A673 (cell line): ENCODE measurements at regions not wholly inside any gene's neighbourhood (a gene's known extent, or its start where the extent isn't known, plus 50 kb on each side); places are given as distances from the start of the nearest gene placed in this dataset.

ENCODE experiments used
- EZH2 ChIP-seq: fragments of 200-600 bp; sonication (generic); IDR thresholded peaks from 2 replicates; pipeline ENCODE4 v1.6.1; 2017; ENCODE audit warnings: borderline replicate concordance, low read depth, mild to moderate bottlenecking, mixed read lengths, antibody characterized with exemption, low read length; ENCODE audit not compliant: poor library complexity, severe bottlenecking
- TF ChIP-seq, protein P1 (sequence below): fragments of 300-800, 200-600 bp; sonication (generic); conservative IDR thresholded peaks from 2 replicates; pipeline ENCODE4 v1.5.1; 2017; ENCODE audit warnings: low read depth, mild to moderate bottlenecking, antibody characterized with exemption, low read length, moderate library complexity, mixed read lengths

DNA sequence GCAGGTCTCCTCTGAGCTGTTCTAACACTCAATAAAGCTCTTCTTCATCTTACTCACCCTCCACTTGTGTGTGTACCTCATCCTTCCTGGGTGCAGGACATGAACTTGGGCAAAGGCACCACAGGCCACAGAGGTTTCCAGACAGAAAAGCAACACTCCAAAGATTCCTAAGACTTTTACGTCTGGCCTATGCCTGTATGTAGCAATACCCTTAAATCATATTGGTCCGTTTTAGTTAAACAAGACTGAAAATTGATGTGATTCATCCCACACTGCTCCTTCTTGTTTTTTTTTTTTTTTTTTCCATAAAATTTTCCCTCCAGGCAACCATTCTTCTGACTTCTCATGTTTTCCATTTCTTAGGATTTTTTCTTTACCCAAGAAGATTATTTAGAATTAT, 404.3 kb downstream of the PID1 start:
- TF ChIP-seq, protein P1, sequence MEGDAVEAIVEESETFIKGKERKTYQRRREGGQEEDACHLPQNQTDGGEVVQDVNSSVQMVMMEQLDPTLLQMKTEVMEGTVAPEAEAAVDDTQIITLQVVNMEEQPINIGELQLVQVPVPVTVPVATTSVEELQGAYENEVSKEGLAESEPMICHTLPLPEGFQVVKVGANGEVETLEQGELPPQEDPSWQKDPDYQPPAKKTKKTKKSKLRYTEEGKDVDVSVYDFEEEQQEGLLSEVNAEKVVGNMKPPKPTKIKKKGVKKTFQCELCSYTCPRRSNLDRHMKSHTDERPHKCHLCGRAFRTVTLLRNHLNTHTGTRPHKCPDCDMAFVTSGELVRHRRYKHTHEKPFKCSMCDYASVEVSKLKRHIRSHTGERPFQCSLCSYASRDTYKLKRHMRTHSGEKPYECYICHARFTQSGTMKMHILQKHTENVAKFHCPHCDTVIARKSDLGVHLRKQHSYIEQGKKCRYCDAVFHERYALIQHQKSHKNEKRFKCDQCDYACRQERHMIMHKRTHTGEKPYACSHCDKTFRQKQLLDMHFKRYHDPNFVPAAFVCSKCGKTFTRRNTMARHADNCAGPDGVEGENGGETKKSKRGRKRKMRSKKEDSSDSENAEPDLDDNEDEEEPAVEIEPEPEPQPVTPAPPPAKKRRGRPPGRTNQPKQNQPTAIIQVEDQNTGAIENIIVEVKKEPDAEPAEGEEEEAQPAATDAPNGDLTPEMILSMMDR = no peak
- TF ChIP-seq EZH2 = no peak
